GM13977 (cell line): ENCODE measurements at regions not wholly inside any gene's neighbourhood (a gene's known extent, or its start where the extent isn't known, plus 50 kb on each side); places are given as distances from the start of the nearest gene placed in this dataset.
"Not testable (repeated sequence)": the region's sequence is repeated elsewhere in the genome, so short reads cannot be mapped to it uniquely, and the experiment has no call there.

ENCODE experiments used
- DNase-seq: peaks from one replicate; pipeline ENCODE4 v3.0.0; 2012; ENCODE audit warnings: low spot score
- in situ Hi-C: fragments of 300-500 bp; cut with MboI; formaldehyde crosslinking; loops from one replicate; pipeline ENCODE4 v1.12.0; 2022; ENCODE audit warnings: low sequenced_read_pairs, low pct_unique_long_range_greater_than_20kb, mixed read lengths, inconsistent platforms; ENCODE audit not compliant: unreplicated experiment
- TF ChIP-seq, protein P1 (sequence below): IDR thresholded peaks from 2 replicates; pipeline ENCODE4 v1.5.1; 2012; ENCODE audit warnings: mild to moderate bottlenecking, control low read depth; ENCODE audit not compliant: insufficient read depth; ENCODE audit errors: extremely low read depth, missing control alignments

DNA sequence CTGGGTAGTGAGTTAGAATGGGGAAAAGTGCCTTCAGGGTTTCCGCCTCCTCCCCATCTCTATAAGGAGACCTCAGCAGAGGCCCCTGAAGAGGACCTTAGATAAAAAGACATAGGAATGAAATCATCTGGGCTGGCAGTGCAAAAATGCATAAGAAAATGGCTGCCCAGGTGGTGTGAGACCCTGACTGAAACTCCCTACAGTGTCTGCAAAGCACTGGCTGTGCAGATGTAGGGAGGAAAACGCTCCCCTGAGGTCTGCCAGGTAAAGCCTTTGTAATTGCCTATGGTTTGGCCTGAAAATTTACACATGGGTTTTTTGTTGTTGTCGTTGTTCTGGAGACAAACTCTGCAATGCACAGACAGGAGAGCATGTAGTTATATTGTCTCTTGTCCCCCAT is 128.1 kb upstream of the VWC2 start:
- DNase-seq: no peak
- in situ Hi-C loops: no loop called here
- TF ChIP-seq, protein P1, sequence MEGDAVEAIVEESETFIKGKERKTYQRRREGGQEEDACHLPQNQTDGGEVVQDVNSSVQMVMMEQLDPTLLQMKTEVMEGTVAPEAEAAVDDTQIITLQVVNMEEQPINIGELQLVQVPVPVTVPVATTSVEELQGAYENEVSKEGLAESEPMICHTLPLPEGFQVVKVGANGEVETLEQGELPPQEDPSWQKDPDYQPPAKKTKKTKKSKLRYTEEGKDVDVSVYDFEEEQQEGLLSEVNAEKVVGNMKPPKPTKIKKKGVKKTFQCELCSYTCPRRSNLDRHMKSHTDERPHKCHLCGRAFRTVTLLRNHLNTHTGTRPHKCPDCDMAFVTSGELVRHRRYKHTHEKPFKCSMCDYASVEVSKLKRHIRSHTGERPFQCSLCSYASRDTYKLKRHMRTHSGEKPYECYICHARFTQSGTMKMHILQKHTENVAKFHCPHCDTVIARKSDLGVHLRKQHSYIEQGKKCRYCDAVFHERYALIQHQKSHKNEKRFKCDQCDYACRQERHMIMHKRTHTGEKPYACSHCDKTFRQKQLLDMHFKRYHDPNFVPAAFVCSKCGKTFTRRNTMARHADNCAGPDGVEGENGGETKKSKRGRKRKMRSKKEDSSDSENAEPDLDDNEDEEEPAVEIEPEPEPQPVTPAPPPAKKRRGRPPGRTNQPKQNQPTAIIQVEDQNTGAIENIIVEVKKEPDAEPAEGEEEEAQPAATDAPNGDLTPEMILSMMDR: no peak

DNA sequence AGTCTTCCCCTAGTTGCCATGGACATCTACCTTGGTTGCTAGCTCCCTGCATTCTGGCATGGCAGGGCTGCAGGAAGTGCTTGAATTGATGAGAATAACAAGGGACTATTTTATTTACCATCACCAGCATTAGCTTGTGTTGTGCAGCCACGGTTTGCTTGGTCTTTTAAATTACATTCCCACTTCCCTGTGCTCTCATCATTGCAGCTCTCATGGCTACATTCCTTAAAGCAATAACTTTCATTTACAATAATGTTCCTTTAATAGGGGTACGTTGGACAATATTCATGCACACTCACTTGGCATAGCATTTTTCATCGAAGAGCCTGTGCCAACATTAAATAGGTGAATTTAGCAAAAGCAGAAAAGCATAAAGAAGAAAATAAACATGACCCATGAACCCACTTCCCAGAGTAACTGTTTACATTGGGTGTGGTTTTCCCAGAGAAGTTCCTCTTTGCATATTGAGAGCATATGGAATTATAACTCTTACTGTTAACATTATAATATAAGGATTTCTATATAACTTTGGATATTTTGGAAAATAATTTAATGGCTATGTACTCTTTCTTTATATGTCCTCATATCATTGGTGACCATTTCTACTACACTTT is 113.2 kb upstream of the VWC2 start:
- no peak for DNase-seq
- in situ Hi-C loops: no loop called here
- TF ChIP-seq, protein P1: no peak

DNA sequence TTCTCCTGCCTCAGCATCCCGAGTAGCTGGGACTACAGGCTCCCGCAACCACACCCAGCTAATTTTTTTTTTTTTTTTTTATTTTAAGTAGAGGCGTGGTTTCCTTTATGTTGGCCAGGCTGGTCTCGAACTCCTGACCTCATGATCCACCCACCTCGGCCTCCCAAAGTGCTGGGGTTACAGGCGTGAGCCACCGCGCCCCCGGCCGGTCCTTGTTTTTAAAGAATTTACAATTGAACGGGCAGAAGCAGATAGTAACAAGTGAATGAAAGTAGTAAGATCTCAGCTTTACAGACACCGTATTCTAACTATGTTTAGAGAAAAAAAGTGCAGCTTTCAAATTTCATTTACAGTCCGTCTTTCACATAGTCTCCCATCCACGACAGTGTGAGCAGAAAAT is 112.5 kb upstream of the VWC2 start:
- TF ChIP-seq, protein P1: no peak
- DNase-seq: no peak
- in situ Hi-C loops: no loop called here

DNA sequence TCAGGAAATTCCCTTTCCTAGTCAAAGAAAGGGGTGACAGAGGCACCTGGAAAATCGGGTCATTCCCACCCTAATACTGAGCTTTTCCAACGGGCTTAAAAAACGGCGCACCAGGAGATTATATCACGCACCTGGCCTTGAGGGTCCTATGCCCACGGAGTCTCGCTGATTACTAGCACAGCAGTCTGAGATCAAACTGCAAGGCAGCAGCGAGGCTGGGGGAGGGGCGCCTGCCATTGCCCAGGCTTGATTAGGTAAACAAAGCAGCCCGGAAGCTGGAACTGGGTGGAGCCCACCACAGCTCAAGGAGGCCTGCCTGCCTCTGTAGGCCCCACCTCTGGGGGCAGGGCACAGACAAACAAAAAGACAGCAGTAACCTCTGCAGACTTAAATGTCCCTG is 107.5 kb upstream of the VWC2 start:
- DNase-seq, in situ Hi-C loops: not testable (repeated sequence)

DNA sequence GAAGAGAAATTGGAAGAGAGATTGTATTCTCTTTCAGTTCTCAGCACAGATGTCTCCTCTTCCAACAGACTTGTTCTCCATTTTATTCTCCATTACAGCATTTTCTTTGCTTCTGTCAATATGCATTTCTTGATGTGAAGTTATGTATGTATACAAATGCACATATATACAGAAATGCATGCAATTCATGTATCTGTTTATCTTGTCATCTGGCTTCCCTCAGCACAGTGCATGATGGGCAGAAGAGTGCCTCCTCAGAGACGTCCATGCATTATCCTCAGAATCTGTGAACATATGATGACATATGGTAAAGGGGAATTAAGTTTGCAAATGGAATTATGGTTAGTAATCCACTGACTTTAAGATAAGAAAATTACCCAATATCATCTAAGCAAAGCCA is 106.7 kb upstream of the VWC2 start:
- in situ Hi-C loops: no loop called here
- no peak for DNase-seq
- TF ChIP-seq, protein P1: no peak

DNA sequence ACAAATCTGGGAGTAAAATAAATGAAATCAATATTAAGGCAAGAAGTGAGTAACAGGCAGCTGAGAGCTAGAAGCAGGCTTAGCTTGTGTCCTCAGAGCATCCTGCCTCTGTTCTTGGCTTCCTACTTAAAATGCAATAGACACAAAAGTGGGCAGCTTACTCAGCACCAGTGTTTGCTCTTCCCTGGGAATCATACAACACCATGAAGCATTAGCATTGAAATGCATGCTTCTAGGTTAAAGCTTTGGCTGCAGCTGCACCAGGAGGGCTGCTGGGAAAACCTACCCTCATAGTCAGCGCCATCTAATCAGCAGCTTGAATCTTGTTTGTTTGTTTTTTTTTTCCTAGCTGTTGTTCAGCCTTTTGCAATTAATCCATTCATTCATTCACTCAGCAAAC is 104.2 kb upstream of the VWC2 start:
- DNase-seq: no peak
- in situ Hi-C loops: no loop called here
- TF ChIP-seq, protein P1: no peak

DNA sequence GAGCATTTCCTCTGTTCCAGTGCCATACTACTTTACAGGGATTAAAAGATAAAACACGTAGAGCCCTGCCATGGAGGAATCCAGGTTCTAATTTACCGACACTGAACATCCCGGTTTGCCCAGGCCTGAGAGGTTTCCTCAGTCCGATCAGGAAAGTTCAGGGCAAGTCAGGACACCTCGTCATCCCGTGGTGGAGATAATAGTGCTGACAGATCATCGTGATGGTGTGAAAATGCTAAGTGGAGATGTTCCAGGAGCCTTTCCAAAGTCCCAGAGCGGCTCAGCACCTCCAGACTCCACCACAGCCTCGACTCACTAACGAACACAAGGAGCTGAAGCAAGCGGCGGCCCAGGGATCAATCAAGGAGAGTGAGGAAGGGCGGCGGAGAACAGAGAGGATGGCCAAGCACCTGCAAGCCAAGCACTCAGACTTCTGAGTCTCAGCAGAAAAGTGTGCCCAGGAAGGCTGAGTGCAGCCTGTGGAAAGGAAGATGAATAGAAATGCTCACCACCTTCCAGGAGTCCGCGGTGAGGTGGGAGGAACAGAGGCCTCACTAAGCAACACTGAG is 103.7 kb upstream of the VWC2 start:
- in situ Hi-C loops: no loop called here
- TF ChIP-seq, protein P1: no peak
- no peak for DNase-seq
